ENCODE measurements at regions not wholly inside any gene's neighbourhood (a gene's known extent, or its start where the extent isn't known, plus 50 kb on each side); places are given as distances from the start of the nearest gene placed in this dataset.

DNA sequence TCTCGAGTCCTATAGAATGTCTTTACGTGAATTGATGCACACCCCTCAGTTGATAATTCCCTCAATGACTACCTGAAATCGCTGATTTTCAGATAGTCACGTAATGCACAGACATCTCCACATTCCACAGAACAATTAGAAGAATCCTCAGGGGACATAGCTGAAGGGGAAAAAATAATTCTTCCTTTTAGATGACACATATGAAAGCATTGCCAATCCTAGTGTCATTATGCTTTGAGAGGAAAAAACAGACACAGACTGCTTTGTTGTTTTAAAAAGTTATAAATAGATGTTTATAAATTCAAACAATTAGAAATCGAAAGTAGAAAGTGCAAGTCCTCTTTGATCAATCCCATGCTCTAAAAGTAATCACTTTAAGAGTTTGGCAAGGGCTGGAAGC, 100.6 kb upstream of the FN1 start:
- TF ChIP-seq, protein P1, sequence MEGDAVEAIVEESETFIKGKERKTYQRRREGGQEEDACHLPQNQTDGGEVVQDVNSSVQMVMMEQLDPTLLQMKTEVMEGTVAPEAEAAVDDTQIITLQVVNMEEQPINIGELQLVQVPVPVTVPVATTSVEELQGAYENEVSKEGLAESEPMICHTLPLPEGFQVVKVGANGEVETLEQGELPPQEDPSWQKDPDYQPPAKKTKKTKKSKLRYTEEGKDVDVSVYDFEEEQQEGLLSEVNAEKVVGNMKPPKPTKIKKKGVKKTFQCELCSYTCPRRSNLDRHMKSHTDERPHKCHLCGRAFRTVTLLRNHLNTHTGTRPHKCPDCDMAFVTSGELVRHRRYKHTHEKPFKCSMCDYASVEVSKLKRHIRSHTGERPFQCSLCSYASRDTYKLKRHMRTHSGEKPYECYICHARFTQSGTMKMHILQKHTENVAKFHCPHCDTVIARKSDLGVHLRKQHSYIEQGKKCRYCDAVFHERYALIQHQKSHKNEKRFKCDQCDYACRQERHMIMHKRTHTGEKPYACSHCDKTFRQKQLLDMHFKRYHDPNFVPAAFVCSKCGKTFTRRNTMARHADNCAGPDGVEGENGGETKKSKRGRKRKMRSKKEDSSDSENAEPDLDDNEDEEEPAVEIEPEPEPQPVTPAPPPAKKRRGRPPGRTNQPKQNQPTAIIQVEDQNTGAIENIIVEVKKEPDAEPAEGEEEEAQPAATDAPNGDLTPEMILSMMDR (IDR thresholded peaks at IDR 0.05; ENCODE audit: control extremely low read depth in 1 of 3, insufficient read depth in 1 of 3, low read depth in 1 of 3, low read length in 3 of 3), result no peak
- no peak for TF ChIP-seq JUND (IDR thresholded peaks at IDR 0.05; ENCODE audit: low read length)
- TF ChIP-seq POLR2A (IDR thresholded peaks at IDR 0.05; ENCODE audit: control extremely low read depth in 1 of 2, low read depth in 2 of 2, low read length in 2 of 2), result no peak
- no peak for TF ChIP-seq ZNF274 (IDR thresholded peaks at IDR 0.05; ENCODE audit: borderline replicate concordance, extremely low read depth, low read length)

All from H1 (cell line).